Iris pigment epithelial cell (primary cell): ENCODE measurements at regions not wholly inside any gene's neighbourhood (a gene's known extent, or its start where the extent isn't known, plus 50 kb on each side); places are given as distances from the start of the nearest gene placed in this dataset.
A peak's percentile ranks its signal among the peaks of the same experiment; 100 is the strongest.
"Not testable (repeated sequence)": the region's sequence is repeated elsewhere in the genome, so short reads cannot be mapped to it uniquely, and the experiment has no call there.

ENCODE experiments used
- DNase-seq: peaks from one replicate; pipeline ENCODE4 v3.0.0-alpha.2; 2011; ENCODE audit warnings: low read depth

DNA sequence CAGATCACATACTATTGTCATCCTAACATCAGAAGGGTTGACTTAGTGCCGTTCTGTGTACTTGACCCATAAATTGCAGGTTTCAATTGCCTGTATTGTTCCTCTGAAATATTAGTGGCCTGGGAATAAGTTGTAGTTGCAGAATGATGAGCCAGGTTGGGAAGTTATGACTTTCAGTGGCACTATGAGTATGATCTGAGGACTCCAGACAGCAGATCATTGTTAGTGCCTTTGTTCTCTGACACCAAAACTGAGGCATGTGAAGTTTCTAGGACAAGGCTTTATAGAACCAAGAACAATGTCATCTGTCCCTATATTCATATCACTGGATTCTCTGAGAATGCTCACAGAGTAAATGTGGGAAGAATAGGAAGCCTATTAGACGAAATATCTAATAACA lies 403.7 kb downstream of the STK39 start:
- no peak for DNase-seq

DNA sequence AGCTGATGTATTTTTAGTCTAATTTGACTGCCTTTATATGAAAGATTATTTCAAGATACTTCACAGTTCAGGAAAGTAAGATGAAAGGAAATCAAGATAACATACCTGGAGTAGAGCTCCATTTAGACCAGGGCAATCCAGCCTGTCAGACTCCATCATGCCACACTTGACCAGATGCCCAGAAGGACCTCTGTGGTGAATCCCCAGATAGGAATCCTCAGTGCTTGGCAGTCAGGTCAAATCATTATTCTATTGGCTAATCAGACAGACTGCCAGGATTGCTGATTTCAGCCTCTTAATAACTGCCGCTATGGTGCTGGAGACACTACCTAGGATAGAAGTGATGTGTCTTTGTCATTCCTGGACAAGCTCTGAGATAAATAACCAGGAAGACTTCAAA lies 404.2 kb downstream of the STK39 start:
- DNase-seq = no peak

DNA sequence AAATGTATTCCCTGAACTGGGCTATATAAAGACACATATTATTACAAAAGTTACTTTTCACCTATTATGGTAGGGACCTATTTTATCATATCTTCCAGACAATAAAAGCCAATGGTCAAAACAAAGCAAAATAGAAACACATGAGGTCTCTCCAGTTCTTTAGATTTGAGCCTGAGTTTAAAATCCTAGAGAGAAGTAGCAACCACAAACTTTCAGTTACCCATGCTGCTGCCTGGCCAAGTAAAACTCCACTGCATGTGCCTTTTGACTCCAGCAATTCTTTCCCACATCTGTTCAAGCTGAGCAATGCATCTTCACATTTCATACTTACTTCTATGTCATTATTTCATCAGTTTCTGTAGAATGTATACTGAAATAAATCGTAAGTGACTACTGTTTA lies 405.3 kb downstream of the STK39 start:
- DNase-seq = no peak

DNA sequence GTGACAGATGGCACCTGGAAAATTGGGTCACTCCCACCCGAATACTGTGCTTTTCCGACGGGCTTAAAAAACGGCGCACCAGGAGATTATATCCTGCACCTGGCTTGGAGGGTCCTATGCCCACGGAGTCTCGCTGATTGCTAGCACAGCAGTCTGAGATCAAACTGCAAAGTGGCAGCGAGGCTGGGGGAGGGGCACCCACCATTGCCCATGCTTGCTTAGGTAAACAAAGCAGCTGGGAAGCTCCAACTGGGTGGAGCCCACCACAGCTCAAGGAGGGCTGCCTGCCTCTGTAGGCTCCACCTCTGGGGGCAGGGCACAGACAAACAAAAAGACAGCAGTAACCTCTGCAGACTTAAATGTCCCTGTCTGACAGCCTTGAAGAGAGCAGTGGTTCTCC lies 412.1 kb downstream of the STK39 start:
- DNase-seq = not testable (repeated sequence)

DNA sequence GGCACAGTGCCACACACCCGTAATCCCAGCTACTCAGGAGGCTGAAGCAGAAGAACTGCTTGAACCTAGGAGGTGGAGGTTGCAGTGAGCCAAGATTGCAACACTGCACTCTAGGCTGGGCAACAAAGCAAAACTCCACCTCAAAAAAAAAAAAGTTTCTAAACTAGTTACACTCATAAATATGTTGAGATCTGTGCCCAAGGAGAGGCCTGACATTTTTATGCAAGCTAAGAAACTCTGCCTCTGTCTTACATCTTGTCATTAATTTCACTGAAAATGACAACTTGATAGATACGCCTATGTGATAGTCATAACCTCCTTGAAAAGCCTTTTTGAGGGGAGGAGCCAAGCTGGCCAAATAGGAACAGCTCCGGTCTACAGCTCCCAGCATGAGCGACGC lies 412.7 kb downstream of the STK39 start:
- DNase-seq = no peak

GRCh38 chr2:167833294-167833693 lies 414.1 kb downstream of the STK39 start:
- peak; percentile 5 for DNase-seq

- DNase-seq = no peak
These were observed 414.5 kb downstream of the STK39 start for GRCh38 chr2:167832868-167833287.

GRCh38 chr2:167827352-167828097 lies 419.9 kb downstream of the STK39 start:
- DNase-seq = no peak

DNA sequence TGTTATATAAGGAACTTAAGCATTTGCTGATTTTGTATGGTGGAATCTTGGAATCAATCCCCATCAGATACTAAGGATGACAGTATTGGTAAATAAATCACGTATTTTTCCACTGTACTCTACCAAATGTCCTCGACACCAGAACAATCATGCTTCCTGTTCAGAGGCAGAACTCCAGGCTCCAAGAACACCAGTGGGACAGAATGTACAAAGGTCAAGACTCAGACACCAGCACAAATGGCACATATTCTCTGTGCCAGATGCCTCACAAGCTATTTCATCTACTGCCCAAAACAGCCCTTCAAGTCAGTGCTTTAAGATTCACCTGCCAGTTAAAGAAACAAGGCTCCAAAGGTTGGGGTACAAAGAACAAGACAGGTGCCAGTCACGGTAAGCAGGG lies 420.5 kb downstream of the STK39 start:
- no peak for DNase-seq

GRCh38 chr2:167825664-167826063 lies 421.7 kb downstream of the STK39 start:
- no peak for DNase-seq

- DNase-seq = no peak
These were observed 424.5 kb downstream of the STK39 start for GRCh38 chr2:167822690-167823465.

- no peak for DNase-seq
These were observed 426.9 kb downstream of the STK39 start for GRCh38 chr2:167820488-167820887.

- no peak for DNase-seq
These were observed 428.9 kb downstream of the STK39 start for GRCh38 chr2:167818521-167818920.

DNA sequence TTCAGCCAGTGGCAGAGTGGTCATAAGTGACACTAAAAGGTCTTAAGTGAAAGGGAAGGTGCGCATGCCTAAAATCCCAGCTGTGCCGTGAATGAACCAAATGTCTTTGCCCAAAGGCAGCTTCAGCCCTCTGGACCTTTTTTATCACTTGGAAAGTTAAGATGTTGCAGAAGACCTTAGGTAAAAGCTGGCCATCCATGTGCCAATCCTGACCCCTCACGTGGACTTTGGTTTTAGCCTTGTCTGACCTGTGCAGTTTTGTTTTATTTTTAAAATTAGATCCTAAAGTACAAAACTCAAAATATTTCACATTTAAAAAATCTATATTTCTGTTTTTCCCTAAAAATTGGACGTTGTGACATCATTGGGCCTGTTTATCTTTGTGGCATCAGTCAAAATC lies 429.5 kb downstream of the STK39 start:
- DNase-seq = no peak

DNA sequence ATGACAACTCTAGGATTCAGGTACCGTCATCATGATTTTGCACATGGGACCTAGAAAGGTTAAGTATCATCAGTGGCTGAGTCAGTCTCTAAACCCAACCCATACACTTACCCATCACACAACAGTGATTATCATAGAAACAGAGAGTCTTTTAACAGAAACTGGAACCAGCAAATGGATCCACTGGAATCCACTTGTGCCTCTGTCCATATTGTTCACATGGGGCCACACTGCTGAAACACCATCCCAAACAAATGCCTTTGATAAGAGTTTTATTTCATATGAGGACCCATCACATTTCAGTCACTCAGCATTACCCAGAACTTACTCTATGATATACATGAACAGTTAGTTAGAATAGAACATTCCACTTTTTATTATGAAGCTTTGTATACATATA lies 430.0 kb downstream of the STK39 start:
- DNase-seq = no peak

- DNase-seq = no peak
These were observed 430.5 kb downstream of the STK39 start for GRCh38 chr2:167816874-167817290.

- DNase-seq = no peak
These were observed 432.3 kb downstream of the STK39 start for GRCh38 chr2:167814881-167815718.

- DNase-seq = not testable (repeated sequence)
These were observed 432.9 kb downstream of the STK39 start for GRCh38 chr2:167814482-167814880.

- not testable (repeated sequence) for DNase-seq
These were observed 437.6 kb downstream of the STK39 start for GRCh38 chr2:167809799-167810198.

- no peak for DNase-seq
These were observed 443.9 kb downstream of the STK39 start for GRCh38 chr2:167803449-167803988.

- DNase-seq = no peak
These were observed 452.7 kb downstream of the STK39 start for GRCh38 chr2:167794554-167795255.

DNA sequence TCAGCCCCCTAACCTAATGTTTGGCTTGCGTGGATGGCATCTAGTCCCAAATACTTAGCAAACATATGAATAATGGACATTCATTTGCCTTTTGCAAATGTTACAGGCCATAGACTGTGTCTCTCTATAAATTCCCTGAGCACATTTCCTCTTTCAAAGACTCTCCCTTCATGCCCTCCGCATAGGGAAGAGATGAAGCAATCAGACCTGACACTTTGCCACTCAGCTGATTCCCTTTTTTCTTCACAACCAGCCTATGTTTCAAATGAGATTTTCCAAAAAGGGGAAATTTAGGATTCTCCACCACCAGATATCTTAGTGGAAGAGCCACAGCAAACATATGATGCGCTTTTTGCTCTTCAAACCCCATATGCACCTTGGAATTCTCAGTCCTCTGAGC lies 453.7 kb downstream of the STK39 start:
- no peak for DNase-seq
